ENCODE measurements at regions not wholly inside any gene's neighbourhood (a gene's known extent, or its start where the extent isn't known, plus 50 kb on each side); places are given as distances from the start of the nearest gene placed in this dataset.

GRCh38 chr5:163622799-163623198, 117.4 kb downstream of the MAT2B start:
- no peak for DNase-seq (ENCODE audit: extremely low read depth, insufficient read length)
- H3K4me3 ChIP-seq (replicated peaks; ENCODE audit: low read depth, low read length): no peak overlapping the region
- no peaks in the 10 kb centered on the region for H3K27me3 ChIP-seq (replicated peaks; ENCODE audit: control insufficient read depth, insufficient read depth, low read length)
- H3K36me3 ChIP-seq (ENCODE audit: control insufficient read depth, insufficient read depth, low read length): no peaks in the 10 kb centered on the region
- TF ChIP-seq, protein P1, sequence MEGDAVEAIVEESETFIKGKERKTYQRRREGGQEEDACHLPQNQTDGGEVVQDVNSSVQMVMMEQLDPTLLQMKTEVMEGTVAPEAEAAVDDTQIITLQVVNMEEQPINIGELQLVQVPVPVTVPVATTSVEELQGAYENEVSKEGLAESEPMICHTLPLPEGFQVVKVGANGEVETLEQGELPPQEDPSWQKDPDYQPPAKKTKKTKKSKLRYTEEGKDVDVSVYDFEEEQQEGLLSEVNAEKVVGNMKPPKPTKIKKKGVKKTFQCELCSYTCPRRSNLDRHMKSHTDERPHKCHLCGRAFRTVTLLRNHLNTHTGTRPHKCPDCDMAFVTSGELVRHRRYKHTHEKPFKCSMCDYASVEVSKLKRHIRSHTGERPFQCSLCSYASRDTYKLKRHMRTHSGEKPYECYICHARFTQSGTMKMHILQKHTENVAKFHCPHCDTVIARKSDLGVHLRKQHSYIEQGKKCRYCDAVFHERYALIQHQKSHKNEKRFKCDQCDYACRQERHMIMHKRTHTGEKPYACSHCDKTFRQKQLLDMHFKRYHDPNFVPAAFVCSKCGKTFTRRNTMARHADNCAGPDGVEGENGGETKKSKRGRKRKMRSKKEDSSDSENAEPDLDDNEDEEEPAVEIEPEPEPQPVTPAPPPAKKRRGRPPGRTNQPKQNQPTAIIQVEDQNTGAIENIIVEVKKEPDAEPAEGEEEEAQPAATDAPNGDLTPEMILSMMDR (IDR thresholded peaks at IDR 0.05; ENCODE audit: insufficient read depth, low read length, poor library complexity, severe bottlenecking): no peak

DNA sequence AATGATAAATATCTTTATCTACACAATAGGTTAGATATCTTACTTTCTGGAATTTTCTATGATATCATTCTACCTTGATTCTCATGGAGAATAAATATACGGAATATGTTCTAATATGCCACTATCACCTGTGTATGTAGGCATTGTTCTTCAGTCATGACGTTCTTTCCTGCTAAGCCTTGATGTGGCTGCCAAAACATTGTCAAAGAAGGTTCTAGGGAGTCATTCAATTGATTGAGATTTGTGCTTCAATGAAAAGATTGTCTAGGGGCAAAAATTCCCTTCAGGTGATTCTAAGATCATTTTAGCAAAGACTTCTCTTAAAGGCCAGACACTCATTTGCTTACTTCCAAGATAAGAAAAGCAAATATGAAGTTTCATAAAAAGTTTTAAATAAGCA, 118.1 kb downstream of the MAT2B start:
- Histone ChIP-seq H3K27me3 (replicated peaks; ENCODE audit: control insufficient read depth, insufficient read depth, low read length) (no peaks in the 10 kb centered on the region), H3K4me3 (replicated peaks; ENCODE audit: low read depth, low read length) (no peak overlapping the region), H3K36me3 (ENCODE audit: control insufficient read depth, insufficient read depth, low read length) (no peaks in the 10 kb centered on the region)
- no peak for DNase-seq (ENCODE audit: extremely low read depth, insufficient read length)
- TF ChIP-seq, protein P1 (IDR thresholded peaks at IDR 0.05; ENCODE audit: insufficient read depth, low read length, poor library complexity, severe bottlenecking): no peak

- Histone ChIP-seq H3K36me3 (ENCODE audit: control insufficient read depth, insufficient read depth, low read length) (no peaks in the 10 kb centered on the region), H3K27me3 (replicated peaks; ENCODE audit: control insufficient read depth, insufficient read depth, low read length) (no peaks in the 10 kb centered on the region), H3K4me3 (replicated peaks; ENCODE audit: low read depth, low read length) (no peak overlapping the region)
- TF ChIP-seq, protein P1 (IDR thresholded peaks at IDR 0.05; ENCODE audit: insufficient read depth, low read length, poor library complexity, severe bottlenecking): no peak
- no peak for DNase-seq (ENCODE audit: extremely low read depth, insufficient read length)
Observed at GRCh38 chr5:163623986-163624385, 118.6 kb downstream of the MAT2B start.

GRCh38 chr5:163624431-163624830, 119.0 kb downstream of the MAT2B start:
- Histone ChIP-seq H3K4me3 (replicated peaks; ENCODE audit: low read depth, low read length) (no peak overlapping the region), H3K27me3 (replicated peaks; ENCODE audit: control insufficient read depth, insufficient read depth, low read length) (no peaks in the 10 kb centered on the region), H3K36me3 (ENCODE audit: control insufficient read depth, insufficient read depth, low read length) (no peaks in the 10 kb centered on the region)
- no peak for DNase-seq (ENCODE audit: extremely low read depth, insufficient read length)
- TF ChIP-seq, protein P1 (IDR thresholded peaks at IDR 0.05; ENCODE audit: insufficient read depth, low read length, poor library complexity, severe bottlenecking): no peak

GRCh38 chr5:163626904-163627434, 121.5 kb downstream of the MAT2B start:
- TF ChIP-seq, protein P1 (IDR thresholded peaks at IDR 0.05; ENCODE audit: insufficient read depth, low read length, poor library complexity, severe bottlenecking): no peak
- no peak for DNase-seq (ENCODE audit: extremely low read depth, insufficient read length)
- H3K4me3 ChIP-seq (replicated peaks; ENCODE audit: low read depth, low read length): no peak overlapping the region
- H3K36me3 ChIP-seq (ENCODE audit: control insufficient read depth, insufficient read depth, low read length): no peaks in the 10 kb centered on the region
- no peaks in the 10 kb centered on the region for H3K27me3 ChIP-seq (replicated peaks; ENCODE audit: control insufficient read depth, insufficient read depth, low read length)

DNA sequence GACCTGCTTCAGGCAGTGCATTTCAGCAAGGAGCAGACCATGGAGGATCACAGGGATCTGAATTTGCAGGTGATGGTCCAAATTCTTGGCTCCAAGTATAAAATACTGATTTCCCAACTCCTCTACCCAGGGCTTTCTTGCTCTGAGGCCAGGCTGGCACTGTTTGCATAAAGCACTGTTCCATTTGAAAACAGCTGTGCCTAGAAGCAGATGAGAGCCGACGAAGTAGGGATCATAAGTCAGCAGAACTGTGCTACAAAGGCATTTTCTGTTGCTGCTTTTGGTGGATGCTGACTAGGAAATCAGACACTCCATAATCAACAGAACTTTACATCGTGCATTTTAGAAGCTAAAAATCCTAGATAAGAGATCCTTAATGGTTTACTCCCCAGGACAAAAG, 126.4 kb downstream of the MAT2B start:
- DNase-seq (ENCODE audit: extremely low read depth, insufficient read length): no peak
- TF ChIP-seq, protein P1 (IDR thresholded peaks at IDR 0.05; ENCODE audit: insufficient read depth, low read length, poor library complexity, severe bottlenecking): no peak
- Histone ChIP-seq H3K27me3 (replicated peaks; ENCODE audit: control insufficient read depth, insufficient read depth, low read length) (no peaks in the 10 kb centered on the region), H3K36me3 (ENCODE audit: control insufficient read depth, insufficient read depth, low read length) (no peaks in the 10 kb centered on the region), H3K4me3 (replicated peaks; ENCODE audit: low read depth, low read length) (no peak overlapping the region)
